CD4-positive, alpha-beta T cell treated with Interleukin-4 for 4 hours (primary cell): ENCODE measurements at regions not wholly inside any gene's neighbourhood (a gene's known extent, or its start where the extent isn't known, plus 50 kb on each side); places are given as distances from the start of the nearest gene placed in this dataset.
"Not testable (repeated sequence)": the region's sequence is repeated elsewhere in the genome, so short reads cannot be mapped to it uniquely, and the experiment has no call there.

Source experiments
- DNase-seq: peaks from one replicate; pipeline ENCODE4 v3.0.0-alpha.2; 2020

DNA sequence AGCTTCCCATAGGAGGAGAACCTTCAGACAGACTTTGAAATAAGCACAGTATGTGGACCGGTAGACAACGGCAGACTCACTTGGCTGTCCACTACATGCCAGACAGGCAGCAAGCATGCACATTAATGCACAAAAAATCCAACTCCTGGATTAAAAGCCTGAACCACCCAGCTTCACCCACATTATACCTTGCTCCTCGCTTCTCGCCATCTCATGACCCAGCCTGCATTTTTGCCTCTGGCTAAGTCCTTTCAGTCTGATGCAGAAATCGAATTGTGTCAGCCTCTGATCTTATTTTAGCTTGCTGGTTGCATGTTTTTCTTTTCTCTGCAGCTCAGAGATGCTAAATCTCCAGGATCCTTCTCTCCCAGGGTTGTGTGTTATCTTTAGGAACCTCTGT is 358.7 kb downstream of the RFC3 start:
- no peak for DNase-seq

DNA sequence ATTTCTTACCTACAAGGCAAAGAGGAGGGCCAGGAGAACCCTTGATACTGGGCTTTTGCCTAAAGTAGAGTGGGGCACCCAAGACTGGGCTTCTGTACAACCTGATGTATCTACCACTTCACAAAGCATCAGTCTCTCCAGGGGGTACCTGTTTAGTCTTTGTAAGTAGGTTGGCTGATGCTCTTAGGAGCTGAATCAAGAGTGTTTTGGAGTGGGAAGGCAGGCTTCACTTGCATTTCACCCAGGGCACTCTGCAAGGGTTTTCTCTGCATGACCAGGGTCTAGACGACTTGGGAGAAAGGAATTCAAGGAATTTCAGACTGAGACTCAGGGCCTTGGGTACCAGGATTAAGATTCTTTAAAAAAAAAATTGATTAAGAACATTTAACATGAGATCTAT is 361.5 kb downstream of the RFC3 start:
- DNase-seq: no peak

GRCh38 chr13:34179927-34180326 is 362.0 kb downstream of the RFC3 start:
- DNase-seq: no peak

- DNase-seq: not testable (repeated sequence)
These were observed 363.3 kb downstream of the RFC3 start for GRCh38 chr13:34181256-34181655.

DNA sequence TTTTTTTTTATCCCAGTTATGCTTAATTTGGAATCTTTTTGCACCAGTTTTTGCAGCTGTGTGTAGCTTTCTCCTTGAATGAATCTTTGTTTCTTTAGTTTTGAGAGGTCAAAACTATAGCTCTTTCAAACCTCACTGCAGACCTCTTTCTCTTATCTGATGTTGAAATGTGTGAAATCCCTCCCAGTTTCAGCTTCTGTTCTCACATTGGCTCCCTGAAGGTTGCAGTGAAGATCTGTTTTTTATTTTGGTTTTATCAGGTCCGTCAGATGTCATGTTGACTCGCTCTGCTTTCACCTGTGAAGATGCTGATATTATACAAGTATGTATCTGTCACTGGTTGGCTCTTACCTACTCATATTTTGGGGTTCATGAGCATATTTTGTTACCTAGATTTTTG is 372.0 kb downstream of the RFC3 start:
- DNase-seq: no peak

DNA sequence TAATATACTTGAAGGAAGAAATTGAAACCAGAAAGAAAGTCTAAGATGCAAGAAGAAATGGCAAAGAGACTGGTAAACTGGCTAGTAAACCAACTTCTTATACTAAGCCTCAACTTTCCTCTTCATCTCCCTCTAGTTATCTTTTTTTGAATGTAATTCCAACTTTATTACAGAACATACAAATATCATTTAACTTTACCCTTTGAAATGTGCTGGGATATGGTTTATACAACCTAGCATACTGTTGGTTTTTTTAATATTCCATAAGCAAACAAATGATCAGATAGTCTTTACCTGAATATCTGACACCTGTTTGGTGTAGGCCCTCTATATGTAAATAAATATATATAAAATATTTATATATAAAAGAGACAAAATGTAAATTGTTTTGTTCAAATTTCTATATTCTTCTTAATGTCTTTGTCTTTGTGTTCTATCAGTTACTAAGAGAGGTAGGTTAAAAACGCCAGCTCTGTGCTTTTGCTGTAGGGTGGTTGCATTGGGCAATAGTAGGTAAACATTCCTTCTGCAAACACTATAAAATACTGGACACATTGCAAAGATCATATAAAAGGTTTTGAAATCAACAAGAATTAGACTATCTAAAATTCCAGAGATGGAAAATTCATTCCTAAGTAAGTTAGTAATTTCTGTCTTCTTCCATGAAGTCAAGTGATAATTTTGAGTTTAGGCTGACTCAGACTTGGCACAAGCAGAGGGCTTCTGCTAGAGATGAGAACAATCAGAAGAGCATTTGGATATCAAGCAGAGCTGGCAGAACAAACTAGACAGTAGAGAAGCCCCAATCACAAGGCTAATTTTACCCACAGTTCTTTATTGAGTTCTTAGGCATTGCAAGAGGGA is 383.3 kb downstream of the RFC3 start:
- no peak for DNase-seq

- DNase-seq: no peak
These were observed 389.4 kb downstream of the RFC3 start for GRCh38 chr13:34207334-34207733.

GRCh38 chr13:34207872-34208271 is 389.9 kb downstream of the RFC3 start:
- no peak for DNase-seq

DNA sequence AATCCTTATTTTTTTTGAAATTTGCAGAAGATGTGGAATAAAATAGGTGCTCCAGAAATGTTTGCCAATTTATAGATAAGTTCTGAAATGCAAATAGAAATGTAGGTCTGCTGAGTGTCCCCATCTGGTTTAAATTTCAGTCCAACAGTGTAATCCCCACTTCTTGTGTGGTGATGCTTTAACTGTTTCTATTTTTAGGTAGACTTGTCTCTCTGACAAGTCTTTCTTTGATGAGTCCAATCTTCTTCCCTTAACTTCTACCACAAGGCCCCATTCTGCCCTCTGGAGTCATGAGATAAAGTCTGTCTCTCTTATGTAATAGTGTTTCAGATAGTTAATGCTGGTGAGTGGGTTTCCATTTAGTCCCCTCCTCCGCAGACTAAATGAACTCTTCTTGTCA is 390.4 kb downstream of the RFC3 start:
- DNase-seq: no peak

DNA sequence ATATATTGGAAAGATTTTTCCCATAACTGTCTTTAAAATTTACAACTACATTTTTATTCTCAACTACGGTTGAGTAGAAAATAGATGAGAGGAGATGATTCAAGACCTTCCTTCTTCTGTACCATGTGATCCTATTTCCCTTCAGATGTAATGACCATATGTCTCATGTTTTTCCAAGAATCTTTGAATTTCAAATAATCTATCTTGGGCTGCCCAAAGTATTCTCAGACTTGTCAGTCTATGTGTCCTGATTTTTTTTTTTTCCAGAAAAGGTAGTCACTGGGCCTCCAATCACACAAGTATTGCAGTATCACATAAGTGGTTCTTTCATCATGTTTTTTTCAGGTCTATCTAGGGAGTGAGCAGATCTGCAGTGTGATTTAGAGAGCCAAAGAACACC is 392.4 kb downstream of the RFC3 start:
- no peak for DNase-seq

DNA sequence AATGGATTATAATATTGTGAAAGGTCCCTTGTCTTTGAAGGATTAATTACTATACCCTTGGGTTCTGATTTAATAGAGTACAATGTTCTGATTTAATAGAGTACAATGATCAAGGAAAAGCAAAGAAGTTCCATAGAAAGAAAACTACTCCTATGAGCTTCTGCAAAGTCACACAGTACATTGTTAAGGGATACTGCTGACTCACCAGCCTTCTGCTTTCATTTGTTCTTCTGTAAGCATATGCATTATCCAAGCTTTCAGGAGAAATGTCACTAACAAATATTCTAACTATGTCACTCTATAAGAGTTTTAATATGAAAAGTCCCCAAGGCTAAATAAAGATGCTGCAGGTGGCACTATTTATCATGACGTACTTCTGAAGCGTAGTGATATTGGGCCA is 396.7 kb downstream of the RFC3 start:
- DNase-seq: no peak

GRCh38 chr13:34216256-34216655 is 398.3 kb downstream of the RFC3 start:
- DNase-seq: no peak

DNA sequence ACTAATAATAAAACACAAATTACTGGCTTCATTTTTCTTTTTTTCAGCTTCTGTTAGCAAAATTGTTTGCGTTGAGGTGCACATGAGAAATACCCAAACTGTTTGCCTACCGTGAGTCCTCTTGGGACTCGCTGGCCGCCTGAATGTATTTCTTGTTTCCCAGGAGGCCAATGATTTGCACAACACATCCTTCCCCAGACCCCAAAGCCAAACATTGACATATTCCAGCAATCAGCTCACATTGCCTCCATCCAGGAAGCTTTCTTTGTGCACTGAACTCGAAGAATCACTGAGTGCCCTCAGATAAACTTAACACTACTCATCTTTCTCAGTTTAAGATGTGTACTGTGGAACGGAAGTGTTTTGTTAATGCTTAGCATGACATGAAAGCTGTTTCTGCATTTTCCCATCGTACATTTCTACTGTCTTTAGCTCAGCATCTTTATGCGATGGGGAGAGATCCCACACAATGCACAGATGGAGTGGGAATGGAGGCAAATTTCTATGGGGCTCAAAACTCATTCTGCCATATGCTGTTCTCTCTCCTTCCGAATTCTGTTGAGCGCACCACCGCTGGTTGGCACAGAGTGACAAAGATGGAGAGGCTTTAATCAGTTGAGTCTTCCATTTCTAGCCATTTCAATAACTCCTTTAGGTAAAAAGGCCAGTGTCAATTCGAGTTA is 399.5 kb downstream of the RFC3 start:
- DNase-seq: no peak

DNA sequence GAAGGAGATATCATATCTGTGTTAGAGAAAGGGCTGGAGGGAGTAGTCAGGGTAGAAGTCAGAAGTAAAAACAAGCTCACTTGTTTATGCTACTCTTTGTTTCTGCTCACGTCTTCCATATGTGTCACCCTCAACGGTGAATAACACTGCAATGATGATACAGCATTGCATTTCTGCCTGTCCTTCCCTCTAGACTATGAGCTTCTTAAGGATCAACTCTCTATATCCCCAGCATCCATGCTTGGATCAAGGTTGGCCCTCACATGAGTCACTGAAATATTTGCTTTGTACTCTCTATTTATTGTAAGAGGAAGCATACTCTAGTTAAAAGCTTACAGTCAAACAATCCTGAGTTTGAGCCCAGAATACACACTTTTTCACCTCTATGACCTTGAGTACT is 406.0 kb downstream of the RFC3 start:
- no peak for DNase-seq

DNA sequence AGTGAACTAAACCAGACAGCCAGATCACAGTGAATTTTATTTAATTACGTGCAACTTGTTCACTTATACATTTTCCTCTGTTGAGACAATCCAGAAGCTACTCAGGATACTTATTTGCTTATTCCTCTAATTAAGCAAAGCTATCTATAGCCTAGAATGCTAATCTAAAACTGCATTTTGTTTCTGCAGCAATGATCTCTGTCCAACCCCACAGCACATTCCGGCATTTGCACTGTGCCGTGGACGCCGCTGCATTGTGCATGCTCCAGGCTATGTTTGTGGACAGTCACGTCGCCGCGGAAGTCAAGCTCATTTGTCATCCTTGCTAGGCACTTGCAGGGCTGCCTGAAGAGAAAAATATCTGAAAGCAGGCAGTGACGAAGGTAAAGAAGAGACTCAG is 406.9 kb downstream of the RFC3 start:
- no peak for DNase-seq

DNA sequence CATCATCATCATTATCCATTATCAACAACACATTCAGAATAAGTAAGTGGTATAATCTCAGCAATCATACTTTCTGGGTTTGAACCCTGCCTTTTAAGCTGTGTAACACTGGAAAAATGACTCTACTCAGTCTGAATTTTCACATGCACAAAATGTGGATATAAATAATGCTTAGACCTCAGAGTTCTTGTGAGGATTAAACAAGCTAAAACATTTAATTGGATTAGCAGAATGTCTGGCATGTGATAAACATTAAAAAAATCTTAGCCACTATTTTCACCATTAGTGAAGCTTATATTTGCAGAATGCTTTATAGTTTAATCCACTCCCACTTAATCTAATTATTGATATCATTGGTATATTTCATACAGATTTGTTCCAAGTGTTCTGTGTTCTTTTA is 412.3 kb downstream of the RFC3 start:
- no peak for DNase-seq

GRCh38 chr13:34241332-34241731 is 423.4 kb downstream of the RFC3 start:
- DNase-seq: no peak

DNA sequence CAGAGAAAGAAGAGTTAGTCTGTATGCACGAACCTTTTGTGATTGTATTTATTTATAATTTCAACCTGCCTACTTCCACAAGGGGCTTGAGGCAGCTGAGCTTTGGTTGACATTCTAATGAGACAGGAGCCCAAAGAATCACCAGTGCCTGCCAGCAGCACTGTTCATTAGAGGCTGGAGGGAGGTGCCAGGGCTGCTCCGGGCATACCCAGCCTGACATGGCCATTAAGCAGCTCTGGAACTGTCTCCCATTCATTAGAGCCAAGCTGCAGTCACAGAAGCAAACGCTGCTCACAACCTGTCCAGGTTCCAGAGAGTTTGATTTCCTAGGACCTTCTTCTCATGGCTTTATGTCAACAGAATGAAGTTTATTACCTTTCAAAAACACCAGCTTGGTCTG is 425.5 kb downstream of the RFC3 start:
- DNase-seq: no peak

- DNase-seq: no peak
These were observed 428.6 kb downstream of the RFC3 start for GRCh38 chr13:34246511-34246910.

DNA sequence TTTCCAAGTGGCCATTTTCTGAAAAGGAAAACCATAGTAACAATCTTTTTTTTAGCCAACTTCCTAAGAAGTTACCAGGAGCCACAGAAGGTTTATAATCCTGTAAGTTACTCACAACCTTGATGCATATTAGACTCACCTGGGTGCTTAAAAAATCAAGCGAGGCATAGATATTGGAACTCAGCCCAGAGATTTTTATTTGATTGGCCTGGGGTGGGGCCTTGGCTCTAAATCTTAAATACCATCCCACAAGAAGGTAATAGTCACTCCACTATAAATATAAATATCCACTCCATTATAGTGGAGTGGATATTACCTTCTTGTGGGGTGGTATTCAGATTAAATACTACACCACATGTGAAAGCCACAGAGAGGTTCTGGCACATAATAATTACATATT is 429.6 kb downstream of the RFC3 start:
- no peak for DNase-seq

GRCh38 chr13:34249546-34250039 is 431.6 kb downstream of the RFC3 start:
- no peak for DNase-seq

GRCh38 chr13:34250151-34250670 is 432.3 kb downstream of the RFC3 start:
- no peak for DNase-seq

GRCh38 chr13:34254366-34254765 is 436.4 kb downstream of the RFC3 start:
- DNase-seq: no peak

- no peak for DNase-seq
These were observed 437.8 kb downstream of the RFC3 start for GRCh38 chr13:34255711-34256110.
